Esophagus muscularis mucosa (tissue), 4 donors: ENCODE measurements at regions not wholly inside any gene's neighbourhood (a gene's known extent, or its start where the extent isn't known, plus 50 kb on each side); places are given as distances from the start of the nearest gene placed in this dataset.

Source experiments
- DNase-seq: peaks from one replicate; pipeline ENCODE4 v3.0.0-alpha.2; 2017; ENCODE audit errors: extremely low spot score
- H3K27ac ChIP-seq, 4 donors: fragments of 200-600 bp; sonication (generic); replicated peaks in 1 of 4; 1 replicate in 3 of 4; 2 replicates in 1 of 4; pipeline ENCODE4 v1.5.1; 2016 to 2019; ENCODE audit warnings: mild to moderate bottlenecking in 1 of 4
- H3K27me3 ChIP-seq, 4 donors: fragments of 200-600 bp; sonication (generic); one replicate each; pipeline versions ENCODE4 v1.5.1 to v1.6.0; 2016 to 2019
- H3K36me3 ChIP-seq, 4 donors: fragments of 200-600 bp; sonication (generic); one replicate each; pipeline ENCODE4 v1.5.1; 2016 to 2019
- H3K4me1 ChIP-seq, 4 donors: fragments of 200-600 bp; sonication (generic); one replicate each; pipeline ENCODE4 v1.5.1; 2016 to 2019
- H3K4me3 ChIP-seq, 4 donors: fragments of 200-600 bp; sonication (generic); 1 replicate in 2 of 4; 2 replicates in 2 of 4; pipeline ENCODE4 v1.5.1; 2016 to 2019; ENCODE audit warnings: mild to moderate bottlenecking in 4 of 4, moderate library complexity in 1 of 4
- H3K9me3 ChIP-seq, 4 donors: fragments of 200-600 bp; sonication (generic); 1 replicate in 3 of 4; 2 replicates in 1 of 4; pipeline ENCODE4 v1.5.1; 2016 to 2019
- EP300 ChIP-seq: sonication (generic); formaldehyde crosslinking; IDR thresholded peaks from one replicate; pipeline ENCODE4 v1.6.1; 2017; ENCODE audit warnings: antibody characterized with exemption
- POLR2A ChIP-seq: fragments of 450-650 bp; IDR thresholded peaks from one replicate; pipeline ENCODE4 v1.6.1; 2017; ENCODE audit warnings: antibody characterized with exemption, moderate library complexity, mild to moderate bottlenecking, low read depth
- POLR2AphosphoS5 ChIP-seq, 2 donors: sonication (generic); formaldehyde crosslinking; IDR thresholded peaks; one replicate each; pipeline ENCODE4 v1.6.1; 2017; ENCODE audit warnings: antibody characterized with exemption in 2 of 2
- WGBS: methylation state at CpG from one replicate; pipeline ENCODE4 v1.1.5; 2018; 5-methylcytosine and 5-hydroxymethylcytosine counted together
- intact Hi-C: fragments of 100-400 bp; cut with DNase I; formaldehyde crosslinking; loops from one replicate; pipeline ENCODE4 v1.15.1; 2023
- TF ChIP-seq, protein P1 (sequence below), 3 experiments: fragments of 200-600 bp in 2 of 3; fragments of 450-650 bp in 1 of 3; sonication (generic) in 2 of 3; IDR thresholded peaks; one replicate each; pipeline ENCODE4 v1.5.1; 2017 to 2019; ENCODE audit warnings: antibody characterized with exemption in 3 of 3, mild to moderate bottlenecking in 2 of 3, moderate library complexity in 1 of 3

- intact Hi-C loops: no loop called here
- DNase-seq: peak; percentile 64
- Histone ChIP-seq H3K4me1 (peaks cover 7 to 21% (median 20%) of the 10 kb centered on the region in 4 donors), H3K27me3 (no peaks in the 10 kb centered on the region), H3K4me3 (no peak overlapping the region), H3K9me3 (no peaks in the 10 kb centered on the region), H3K36me3 (no peaks in the 10 kb centered on the region), H3K27ac (no peak overlapping the region)
- 88% methylated on average over 1 of the region's 1 CpG for WGBS
- TF ChIP-seq EP300 (no peak), POLR2AphosphoS5 (IDR thresholded peaks at IDR 0.05) (no peak), POLR2A (no peak)
- TF ChIP-seq, protein P1, sequence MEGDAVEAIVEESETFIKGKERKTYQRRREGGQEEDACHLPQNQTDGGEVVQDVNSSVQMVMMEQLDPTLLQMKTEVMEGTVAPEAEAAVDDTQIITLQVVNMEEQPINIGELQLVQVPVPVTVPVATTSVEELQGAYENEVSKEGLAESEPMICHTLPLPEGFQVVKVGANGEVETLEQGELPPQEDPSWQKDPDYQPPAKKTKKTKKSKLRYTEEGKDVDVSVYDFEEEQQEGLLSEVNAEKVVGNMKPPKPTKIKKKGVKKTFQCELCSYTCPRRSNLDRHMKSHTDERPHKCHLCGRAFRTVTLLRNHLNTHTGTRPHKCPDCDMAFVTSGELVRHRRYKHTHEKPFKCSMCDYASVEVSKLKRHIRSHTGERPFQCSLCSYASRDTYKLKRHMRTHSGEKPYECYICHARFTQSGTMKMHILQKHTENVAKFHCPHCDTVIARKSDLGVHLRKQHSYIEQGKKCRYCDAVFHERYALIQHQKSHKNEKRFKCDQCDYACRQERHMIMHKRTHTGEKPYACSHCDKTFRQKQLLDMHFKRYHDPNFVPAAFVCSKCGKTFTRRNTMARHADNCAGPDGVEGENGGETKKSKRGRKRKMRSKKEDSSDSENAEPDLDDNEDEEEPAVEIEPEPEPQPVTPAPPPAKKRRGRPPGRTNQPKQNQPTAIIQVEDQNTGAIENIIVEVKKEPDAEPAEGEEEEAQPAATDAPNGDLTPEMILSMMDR (IDR thresholded peaks at IDR 0.05): no peak
Observed at GRCh38 chr5:175257847-175258194, 186.2 kb downstream of the DRD1 start.

DNA sequence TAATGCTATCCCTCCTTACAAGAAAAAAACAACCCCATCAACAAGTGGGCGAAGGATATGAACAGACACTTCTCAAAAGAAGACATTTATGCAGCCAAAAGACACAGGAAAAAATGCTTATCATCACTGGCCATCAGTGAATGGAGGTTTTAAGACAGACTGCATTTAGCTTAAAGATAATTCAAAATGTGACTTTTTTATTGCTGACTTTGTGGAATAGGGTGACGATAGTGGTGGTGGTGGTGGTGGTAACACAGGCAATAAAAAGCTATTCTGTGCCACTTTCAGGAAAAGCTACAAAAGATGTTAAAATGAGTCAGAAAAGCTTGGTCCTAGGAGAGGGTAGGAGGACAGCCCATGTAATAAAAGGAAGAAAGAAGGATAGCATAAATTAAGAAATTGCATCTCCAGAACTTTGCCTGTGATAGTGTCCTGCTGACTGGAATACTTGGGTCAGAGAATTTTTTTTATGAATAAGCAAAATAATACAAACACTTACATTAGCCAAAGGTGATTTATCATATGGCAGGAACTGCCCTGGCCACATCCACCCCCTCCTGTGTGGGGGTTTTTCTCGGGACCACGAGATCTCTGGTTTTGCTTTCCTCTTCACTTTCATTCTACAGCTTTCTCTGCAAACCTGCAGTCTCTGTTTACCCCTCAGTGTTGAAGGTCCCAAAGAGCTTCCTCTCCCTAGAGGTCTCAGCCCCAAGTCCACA is 186.7 kb downstream of the DRD1 start:
- WGBS: 85% methylated on average over 4 of the region's 4 CpGs
- H3K4me1 ChIP-seq: peaks cover 7 to 21% (median 20%) of the 10 kb centered on the region in 4 donors
- TF ChIP-seq, protein P1 (IDR thresholded peaks at IDR 0.05): no peak
- TF ChIP-seq EP300: no peak
- TF ChIP-seq POLR2A: no peak
- no peak for TF ChIP-seq POLR2AphosphoS5 (IDR thresholded peaks at IDR 0.05)

DNA sequence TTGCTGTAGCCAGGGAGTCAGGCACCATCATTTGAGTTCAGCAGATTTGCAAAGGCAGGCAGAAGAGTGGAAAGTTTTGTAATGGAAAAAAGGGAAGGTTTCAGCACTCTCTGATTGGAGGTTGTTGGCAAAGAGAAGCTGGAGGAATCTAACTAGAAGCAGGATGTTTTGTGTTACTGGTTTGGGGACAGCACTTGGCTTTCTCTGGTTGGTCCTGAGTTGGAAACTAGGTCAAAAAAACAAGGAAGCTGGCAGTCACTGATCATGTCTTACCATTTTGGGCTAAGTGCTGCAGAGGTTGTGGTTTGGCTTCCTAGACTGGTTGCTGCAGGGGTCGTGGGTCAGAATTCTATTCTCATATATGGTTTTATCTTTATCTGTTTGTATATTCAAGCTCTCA is 189.8 kb downstream of the DRD1 start:
- TF ChIP-seq POLR2A: no peak
- TF ChIP-seq EP300: no peak
- TF ChIP-seq, protein P1 (IDR thresholded peaks at IDR 0.05): no peak
- no peak for TF ChIP-seq POLR2AphosphoS5 (IDR thresholded peaks at IDR 0.05)
- Histone ChIP-seq H3K4me3 (no peak overlapping the region), H3K27me3 (no peaks in the 10 kb centered on the region), H3K27ac (peak overlapping the region in 3 of 4 donors; percentile 13 to 33 (median 30)), H3K9me3 (no peaks in the 10 kb centered on the region), H3K36me3 (no peaks in the 10 kb centered on the region), H3K4me1 (peaks cover 7 to 21% (median 20%) of the 10 kb centered on the region in 4 donors)
- 15% methylated on average over 1 of the region's 1 CpG for WGBS
- intact Hi-C loops: no loop called here
- DNase-seq: no peak

More for the DNA sequence above, 186.7 kb downstream of the DRD1 start:
- H3K4me3 ChIP-seq: no peak overlapping the region
- H3K27ac ChIP-seq: no peak overlapping the region
- peak; percentile 53 for DNase-seq
- no peaks in the 10 kb centered on the region for H3K9me3 ChIP-seq
- intact Hi-C loops: no loop called here
- H3K27me3 ChIP-seq: no peaks in the 10 kb centered on the region
- H3K36me3 ChIP-seq: no peaks in the 10 kb centered on the region

DNA sequence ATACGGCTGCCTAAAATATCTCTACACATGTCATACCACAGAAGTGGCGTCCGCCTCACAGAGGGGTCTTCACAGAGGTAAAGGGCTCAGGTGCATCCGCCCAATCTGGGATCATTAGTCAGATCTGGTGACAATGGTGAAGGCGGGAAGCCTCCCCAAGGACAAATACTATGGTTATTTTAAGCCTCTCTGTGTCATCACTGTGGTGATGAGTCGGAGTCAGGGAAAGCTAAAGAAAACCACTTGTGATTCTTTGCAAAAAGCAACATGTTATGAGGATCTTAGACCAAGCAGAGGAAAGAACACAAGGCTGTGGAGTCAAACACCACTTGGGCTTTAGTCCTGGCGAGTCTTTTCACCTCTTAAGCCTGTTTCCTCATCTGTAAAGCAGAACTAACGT is 190.4 kb downstream of the DRD1 start:
- no peaks in the 10 kb centered on the region for H3K36me3 ChIP-seq
- no peaks in the 10 kb centered on the region for H3K27me3 ChIP-seq
- intact Hi-C loops: no loop called here
- peak overlapping the region in 3 of 4 donors; percentile 13 to 33 (median 30) for H3K27ac ChIP-seq
- no peak for DNase-seq
- 74% methylated on average over 8 of the region's 8 CpGs for WGBS
- no peak overlapping the region for H3K4me3 ChIP-seq
- no peak for TF ChIP-seq POLR2AphosphoS5 (IDR thresholded peaks at IDR 0.05)
- no peak for TF ChIP-seq POLR2A
- TF ChIP-seq EP300: no peak
- TF ChIP-seq, protein P1 (IDR thresholded peaks at IDR 0.05): no peak
- H3K9me3 ChIP-seq: no peaks in the 10 kb centered on the region
- H3K4me1 ChIP-seq: peaks cover 7 to 21% (median 20%) of the 10 kb centered on the region in 4 donors
